ENCODE measurements at regions not wholly inside any gene's neighbourhood (a gene's known extent, or its start where the extent isn't known, plus 50 kb on each side); places are given as distances from the start of the nearest gene placed in this dataset.
A peak's percentile ranks its signal among the peaks of the same experiment; 100 is the strongest.

DNA sequence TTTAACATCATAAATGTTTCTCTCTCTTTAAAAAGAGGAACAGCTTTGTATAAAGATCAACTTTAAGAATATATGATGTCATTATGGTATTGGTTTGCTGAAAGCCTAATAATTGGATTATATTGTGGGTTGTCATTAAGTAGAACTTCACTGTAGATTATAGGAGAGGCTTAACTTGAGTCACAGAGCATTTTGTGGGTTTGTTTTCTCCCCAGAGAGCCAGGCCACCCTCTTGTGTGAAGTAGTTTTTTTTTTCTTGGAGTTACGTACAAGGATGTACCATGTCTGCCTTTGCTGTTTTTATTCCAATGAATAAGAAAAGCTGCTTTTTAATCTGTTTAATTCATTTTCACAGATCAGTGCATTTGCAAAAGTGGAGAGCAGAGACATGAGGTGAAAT lies 354.8 kb upstream of the TBL1XR1 start:
- peak; percentile 95 for DNase-seq (ENCODE audit: low read depth)
- H3K4me3 ChIP-seq (ENCODE audit: low read length) = no peak overlapping the region
- TF ChIP-seq, protein P1, sequence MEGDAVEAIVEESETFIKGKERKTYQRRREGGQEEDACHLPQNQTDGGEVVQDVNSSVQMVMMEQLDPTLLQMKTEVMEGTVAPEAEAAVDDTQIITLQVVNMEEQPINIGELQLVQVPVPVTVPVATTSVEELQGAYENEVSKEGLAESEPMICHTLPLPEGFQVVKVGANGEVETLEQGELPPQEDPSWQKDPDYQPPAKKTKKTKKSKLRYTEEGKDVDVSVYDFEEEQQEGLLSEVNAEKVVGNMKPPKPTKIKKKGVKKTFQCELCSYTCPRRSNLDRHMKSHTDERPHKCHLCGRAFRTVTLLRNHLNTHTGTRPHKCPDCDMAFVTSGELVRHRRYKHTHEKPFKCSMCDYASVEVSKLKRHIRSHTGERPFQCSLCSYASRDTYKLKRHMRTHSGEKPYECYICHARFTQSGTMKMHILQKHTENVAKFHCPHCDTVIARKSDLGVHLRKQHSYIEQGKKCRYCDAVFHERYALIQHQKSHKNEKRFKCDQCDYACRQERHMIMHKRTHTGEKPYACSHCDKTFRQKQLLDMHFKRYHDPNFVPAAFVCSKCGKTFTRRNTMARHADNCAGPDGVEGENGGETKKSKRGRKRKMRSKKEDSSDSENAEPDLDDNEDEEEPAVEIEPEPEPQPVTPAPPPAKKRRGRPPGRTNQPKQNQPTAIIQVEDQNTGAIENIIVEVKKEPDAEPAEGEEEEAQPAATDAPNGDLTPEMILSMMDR (conservative IDR thresholded peaks at IDR 0.05; ENCODE audit: low read depth, low read length) = no peak

DNA sequence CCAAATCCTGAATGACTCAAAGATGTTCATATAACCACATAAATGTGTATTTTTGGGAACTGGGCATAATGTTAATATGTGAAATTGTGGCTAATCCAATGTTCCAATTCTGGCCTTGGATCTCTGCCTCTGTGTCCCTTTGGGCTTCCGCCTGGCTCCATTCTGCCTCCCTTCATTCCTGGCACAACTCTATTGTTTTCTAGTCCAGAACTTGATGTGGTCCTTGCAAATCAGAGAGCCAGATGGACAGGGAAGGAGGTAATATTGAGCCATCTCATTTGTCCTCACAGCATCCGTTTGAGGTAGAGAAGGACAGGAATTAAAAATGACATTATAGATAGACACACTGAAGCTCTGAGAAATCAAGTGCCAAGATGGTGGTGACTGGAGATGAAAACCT lies 355.7 kb upstream of the TBL1XR1 start:
- TF ChIP-seq, protein P1 (conservative IDR thresholded peaks at IDR 0.05; ENCODE audit: low read depth, low read length) = no peak
- H3K4me3 ChIP-seq (ENCODE audit: low read length) = no peak overlapping the region
- no peak for DNase-seq (ENCODE audit: low read depth)

DNA sequence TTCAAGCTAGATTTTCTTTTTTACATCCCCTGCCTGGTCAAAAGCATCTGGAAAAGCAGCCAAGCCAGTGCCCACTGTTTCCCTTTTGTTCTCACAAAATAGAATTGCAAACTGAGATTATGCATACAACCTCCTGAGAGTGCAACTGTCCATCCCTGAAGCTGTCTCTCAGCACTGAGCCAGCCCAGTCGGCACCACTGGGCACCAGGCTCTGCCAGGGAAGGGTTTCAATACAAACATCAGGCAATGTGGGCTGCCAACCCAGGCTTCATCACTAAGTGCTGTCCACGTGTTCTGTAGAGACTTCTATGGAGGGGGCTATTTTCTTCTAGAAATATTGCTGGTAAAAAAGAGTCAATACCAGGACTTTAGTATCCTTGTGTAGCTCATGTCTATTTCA lies 356.3 kb upstream of the TBL1XR1 start:
- TF ChIP-seq, protein P1 (conservative IDR thresholded peaks at IDR 0.05; ENCODE audit: low read depth, low read length) = no peak
- no peak for DNase-seq (ENCODE audit: low read depth)
- no peak overlapping the region for H3K4me3 ChIP-seq (ENCODE audit: low read length)

DNA sequence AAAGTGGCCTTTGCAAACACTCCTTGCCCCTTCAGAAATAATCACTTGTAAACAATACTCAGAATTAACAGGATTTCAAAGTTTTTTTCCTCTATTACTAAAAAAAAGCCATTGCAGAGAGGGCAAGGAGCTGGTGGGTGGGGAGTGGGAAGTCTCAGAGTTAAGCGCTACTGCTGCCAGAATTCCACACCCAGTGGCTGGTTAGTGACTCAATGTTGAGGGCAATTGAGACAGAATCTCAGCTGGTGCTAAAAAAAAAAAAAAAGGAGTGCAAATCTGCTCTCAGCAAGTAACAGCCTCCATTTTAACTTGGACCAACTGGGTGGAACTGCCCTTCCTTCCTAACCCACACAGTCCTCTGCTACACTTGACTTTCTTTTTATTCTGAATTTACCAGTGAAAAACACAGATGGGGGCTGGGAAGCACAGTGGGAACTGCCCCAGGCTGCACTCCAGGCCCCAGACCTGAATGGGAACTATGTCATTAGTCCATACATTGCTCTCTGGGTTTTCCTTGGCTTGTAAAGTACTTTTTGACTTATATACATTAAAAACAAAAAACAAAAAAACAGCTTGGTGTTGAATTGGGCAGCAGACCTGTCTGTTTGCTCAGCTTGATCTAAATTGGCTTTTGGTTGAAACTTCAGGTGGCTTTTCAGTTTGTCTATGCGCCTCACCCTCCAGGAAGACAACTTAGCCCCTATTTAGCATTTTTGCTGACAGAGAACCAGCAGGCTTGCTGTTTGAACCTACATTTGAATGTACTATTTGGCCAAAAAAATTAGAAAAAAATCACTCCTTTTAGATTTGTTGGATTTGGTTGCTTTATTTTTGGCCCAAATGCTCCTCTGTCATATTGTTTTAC lies 357.8 kb upstream of the TBL1XR1 start:
- DNase-seq (ENCODE audit: low read depth) = peak; percentile 63
- no peak overlapping the region for H3K4me3 ChIP-seq (ENCODE audit: low read length)
- TF ChIP-seq, protein P1 (conservative IDR thresholded peaks at IDR 0.05; ENCODE audit: low read depth, low read length) = no peak

DNA sequence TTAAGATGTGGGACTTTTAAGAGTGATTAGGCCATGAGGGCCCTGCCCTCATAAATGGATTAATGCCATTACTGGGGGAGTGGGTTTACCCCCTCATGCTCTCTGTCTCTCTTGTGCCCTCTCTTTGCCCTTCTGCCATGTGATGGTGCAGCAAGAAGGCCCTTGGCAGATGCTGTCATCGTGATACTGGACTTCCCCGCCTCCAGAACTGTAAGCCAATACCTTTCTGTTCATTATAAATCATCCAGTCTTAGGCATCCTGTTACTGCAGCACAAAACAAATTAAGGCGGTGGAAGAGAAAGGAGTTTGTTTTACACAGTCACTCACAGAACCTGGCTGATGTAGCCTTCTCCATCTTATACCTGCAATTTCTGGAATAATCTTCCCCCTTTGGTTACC lies 360.3 kb upstream of the TBL1XR1 start:
- DNase-seq (ENCODE audit: low read depth) = no peak
- H3K4me3 ChIP-seq (ENCODE audit: low read length) = no peak overlapping the region
- TF ChIP-seq, protein P1 (conservative IDR thresholded peaks at IDR 0.05; ENCODE audit: low read depth, low read length) = no peak

DNA sequence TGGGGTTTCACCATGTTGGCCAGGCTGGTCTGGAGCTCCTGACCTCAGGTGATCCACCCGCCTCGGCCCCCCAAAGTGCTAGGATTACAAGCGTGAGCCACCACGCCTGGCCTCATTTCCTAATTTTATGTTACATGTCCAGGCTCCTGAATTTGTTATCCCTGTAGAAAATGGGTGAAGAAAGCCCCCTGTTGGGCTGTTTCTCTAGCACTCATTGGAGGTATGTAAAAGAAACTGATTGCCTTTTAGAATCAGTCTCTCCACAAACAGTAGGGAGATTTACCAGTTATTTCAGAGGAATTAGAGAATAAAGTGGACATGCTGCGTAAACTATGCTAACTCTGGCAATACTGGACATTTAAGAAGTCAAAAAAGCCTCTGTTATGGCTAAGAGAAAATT lies 364.1 kb upstream of the TBL1XR1 start:
- no peak for DNase-seq (ENCODE audit: low read depth)
- TF ChIP-seq, protein P1 (conservative IDR thresholded peaks at IDR 0.05; ENCODE audit: low read depth, low read length) = no peak
- no peak overlapping the region for H3K4me3 ChIP-seq (ENCODE audit: low read length)

DNA sequence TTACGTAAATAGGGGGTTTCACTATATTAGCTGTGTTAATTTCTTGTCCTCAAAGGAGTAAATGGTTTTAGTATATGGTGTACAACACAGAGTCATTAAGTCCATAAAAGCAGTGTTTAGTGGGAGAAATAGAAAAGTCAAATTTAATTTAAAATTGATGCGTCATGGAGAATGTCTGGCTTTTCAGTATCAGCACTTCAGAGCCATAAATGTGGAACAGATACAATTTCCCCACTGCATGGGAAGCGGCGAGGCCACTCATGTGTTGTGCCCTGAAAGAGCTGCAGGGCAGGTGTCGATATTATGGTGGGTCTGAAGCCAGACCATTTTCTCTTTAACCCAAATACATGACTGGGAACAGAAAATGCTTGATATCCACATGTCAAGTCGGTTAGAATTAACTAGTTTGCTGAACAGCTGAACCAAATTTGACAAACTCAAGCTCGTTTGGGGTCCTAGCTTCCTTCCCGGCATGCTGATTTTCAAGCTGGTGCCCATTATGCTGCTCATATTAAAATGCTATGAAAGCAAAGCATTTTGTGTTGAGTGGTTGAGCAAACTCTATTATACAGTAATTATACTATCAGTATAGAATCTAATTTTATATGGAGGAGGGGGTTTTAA lies 364.6 kb upstream of the TBL1XR1 start:
- H3K4me3 ChIP-seq (ENCODE audit: low read length) = no peak overlapping the region
- TF ChIP-seq, protein P1 (conservative IDR thresholded peaks at IDR 0.05; ENCODE audit: low read depth, low read length) = no peak
- no peak for DNase-seq (ENCODE audit: low read depth)
